ENCODE measurements at regions not wholly inside any gene's neighbourhood (a gene's known extent, or its start where the extent isn't known, plus 50 kb on each side); places are given as distances from the start of the nearest gene placed in this dataset.

GRCh38 chr10:83459124-83459523, 680.2 kb upstream of the GHITM start:
- no peaks in the 10 kb centered on the region for H3F3A ChIP-seq (ENCODE audit: low read length, unreplicated experiment)
- no peak overlapping the region for H3K4me2 ChIP-seq (ENCODE audit: low read length)
- H3K9me2 ChIP-seq (replicated peaks; ENCODE audit: low read length): no peaks in the 10 kb centered on the region
- H3K9ac ChIP-seq (ENCODE audit: low read length): no peak overlapping the region
- no peak overlapping the region for H2AFZ ChIP-seq (ENCODE audit: low read length)
- CTCF ChIA-PET: no interaction called here
- no peaks in the 10 kb centered on the region for H3K79me2 ChIP-seq (ENCODE audit: low read length)
- intact Hi-C loops (cut with micrococcal nuclease): no loop called here
- ATAC-seq (no peak), DNase-seq (no peak)
- no peaks in the 10 kb centered on the region for H4K20me1 ChIP-seq (ENCODE audit: low read length)
- POLR2A ChIA-PET (ENCODE audit: unreplicated experiment): no interaction called here
- TF ChIP-seq EZH2 (IDR thresholded peaks at IDR 0.05; ENCODE audit: low read length, unreplicated experiment) (no peak), CTCF (conservative IDR thresholded peaks at IDR 0.05; ENCODE audit: low read depth, low read length) (no peak), EZH2phosphoT487 (IDR thresholded peaks at IDR 0.05; ENCODE audit: borderline replicate concordance, low read length) (no peak)
- no peak overlapping the region for H3K27ac ChIP-seq (ENCODE audit: low read length)
- no peak overlapping the region for H3K4me3 ChIP-seq (ENCODE audit: low read length)
- no peaks in the 10 kb centered on the region for H3K9me3 ChIP-seq (ENCODE audit: low read length)
- no peaks in the 10 kb centered on the region for H3K4me1 ChIP-seq (ENCODE audit: insufficient read depth, low read length)
- no TSS peak for BruUV-seq (replicated peaks)
- no peaks in the 10 kb centered on the region for H3K36me3 ChIP-seq (ENCODE audit: low read depth, low read length)
- no peaks in the 10 kb centered on the region for H3K27me3 ChIP-seq (ENCODE audit: low read length)

- Histone ChIP-seq H3K27me3 (ENCODE audit: low read length) (no peaks in the 10 kb centered on the region), H3K4me2 (ENCODE audit: low read length) (no peak overlapping the region), H3K4me1 (ENCODE audit: insufficient read depth, low read length) (no peaks in the 10 kb centered on the region), H3K36me3 (ENCODE audit: low read depth, low read length) (no peaks in the 10 kb centered on the region), H3K79me2 (ENCODE audit: low read length) (no peaks in the 10 kb centered on the region), H3K9me2 (replicated peaks; ENCODE audit: low read length) (no peaks in the 10 kb centered on the region), H2AFZ (ENCODE audit: low read length) (no peak overlapping the region), H3K9ac (ENCODE audit: low read length) (no peak overlapping the region), H4K20me1 (ENCODE audit: low read length) (no peaks in the 10 kb centered on the region), H3K4me3 (ENCODE audit: low read length) (no peak overlapping the region), H3K27ac (ENCODE audit: low read length) (no peak overlapping the region), H3F3A (ENCODE audit: low read length, unreplicated experiment) (no peaks in the 10 kb centered on the region), H3K9me3 (ENCODE audit: low read length) (no peaks in the 10 kb centered on the region)
- ATAC-seq (no peak), DNase-seq (no peak)
- intact Hi-C loops (cut with micrococcal nuclease): no loop called here
- no TSS peak for BruUV-seq (replicated peaks)
- TF ChIP-seq EZH2phosphoT487 (IDR thresholded peaks at IDR 0.05; ENCODE audit: borderline replicate concordance, low read length) (no peak), CTCF (conservative IDR thresholded peaks at IDR 0.05; ENCODE audit: low read depth, low read length) (no peak), EZH2 (IDR thresholded peaks at IDR 0.05; ENCODE audit: low read length, unreplicated experiment) (no peak)
- CTCF ChIA-PET: no interaction called here
- POLR2A ChIA-PET (ENCODE audit: unreplicated experiment): no interaction called here
These were observed 669.5 kb upstream of the GHITM start for GRCh38 chr10:83469728-83470331.

DNA sequence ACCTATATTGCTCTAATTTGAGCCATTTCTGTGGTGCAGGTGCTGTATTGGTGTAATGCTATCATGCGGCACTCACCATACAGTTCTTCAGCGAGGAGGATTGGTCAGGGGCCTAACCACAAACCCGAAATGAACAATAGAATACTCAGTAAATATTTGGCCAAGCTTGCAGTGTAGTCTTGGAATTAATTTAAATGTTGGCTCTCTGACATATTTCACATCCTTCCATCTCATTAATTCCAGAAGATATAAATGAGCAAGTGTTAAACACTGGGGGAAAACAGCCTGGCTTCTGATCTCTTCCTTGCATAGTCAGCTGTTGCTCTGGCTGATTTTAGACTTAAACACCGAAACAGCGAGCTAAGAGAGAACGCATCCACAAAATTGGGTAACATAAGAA, 663.1 kb upstream of the GHITM start:
- TF ChIP-seq EZH2phosphoT487 (IDR thresholded peaks at IDR 0.05; ENCODE audit: borderline replicate concordance, low read length): no peak
- TF ChIP-seq CTCF (conservative IDR thresholded peaks at IDR 0.05; ENCODE audit: low read depth, low read length): no peak
- no peak for TF ChIP-seq EZH2 (IDR thresholded peaks at IDR 0.05; ENCODE audit: low read length, unreplicated experiment)
- H3K36me3 ChIP-seq (ENCODE audit: low read depth, low read length): no peaks in the 10 kb centered on the region
- H3K9me2 ChIP-seq (replicated peaks; ENCODE audit: low read length): no peaks in the 10 kb centered on the region
- no peaks in the 10 kb centered on the region for H3F3A ChIP-seq (ENCODE audit: low read length, unreplicated experiment)
- no peak overlapping the region for H3K27ac ChIP-seq (ENCODE audit: low read length)
- H4K20me1 ChIP-seq (ENCODE audit: low read length): no peaks in the 10 kb centered on the region
- no peak for DNase-seq
- no peak overlapping the region for H2AFZ ChIP-seq (ENCODE audit: low read length)
- no peaks in the 10 kb centered on the region for H3K4me1 ChIP-seq (ENCODE audit: insufficient read depth, low read length)
- H3K27me3 ChIP-seq (ENCODE audit: low read length): no peaks in the 10 kb centered on the region
- POLR2A ChIA-PET (ENCODE audit: unreplicated experiment): no interaction called here
- no peaks in the 10 kb centered on the region for H3K9me3 ChIP-seq (ENCODE audit: low read length)
- H3K4me3 ChIP-seq (ENCODE audit: low read length): no peak overlapping the region
- no peak overlapping the region for H3K4me2 ChIP-seq (ENCODE audit: low read length)
- ATAC-seq: no peak
- H3K79me2 ChIP-seq (ENCODE audit: low read length): no peaks in the 10 kb centered on the region
- no peak overlapping the region for H3K9ac ChIP-seq (ENCODE audit: low read length)
- no TSS peak for BruUV-seq (replicated peaks)
- intact Hi-C loops (cut with micrococcal nuclease): no loop called here
- CTCF ChIA-PET: no interaction called here

Measured in PC-3 (cell line).